Calu3 (cell line): ENCODE measurements at regions not wholly inside any gene's neighbourhood (a gene's known extent, or its start where the extent isn't known, plus 50 kb on each side); places are given as distances from the start of the nearest gene placed in this dataset.

ENCODE experiments used
- BruUV-seq: library from RNA; stranded (reverse); fragments of 400-500 nt; replicated peaks from 2 replicates; lab custom pipeline; 2021; lab: Mats Ljungman, UMichigan
- CTCF ChIA-PET: fragments of 300-600 bp; sonication (Branson Sonifier 250); formaldehyde crosslinking; loops from one replicate; lab custom pipeline; 2022; ENCODE audit warnings: antibody characterized with exemption; lab: Charles Lee
- DNase-seq: peaks from one replicate; pipeline ENCODE4 v3.0.0; 2022
- H3K27ac Mint-ChIP-seq: one replicate; pipeline ENCODE4 v1.8.0; 2022; ENCODE audit warnings: mixed read lengths; ENCODE audit not compliant: unreplicated experiment
- H3K27me3 Mint-ChIP-seq: one replicate; pipeline ENCODE4 v1.8.0; 2022; ENCODE audit warnings: mixed read lengths; ENCODE audit not compliant: unreplicated experiment
- H3K36me3 Mint-ChIP-seq: one replicate; pipeline ENCODE4 v1.8.0; 2022; ENCODE audit warnings: mild to moderate bottlenecking, moderate library complexity, mixed read lengths; ENCODE audit not compliant: insufficient read depth, unreplicated experiment
- H3K4me1 Mint-ChIP-seq: one replicate; pipeline ENCODE4 v1.8.0; 2022; ENCODE audit warnings: mild to moderate bottlenecking, low read depth, mixed read lengths; ENCODE audit not compliant: unreplicated experiment
- H3K4me3 Mint-ChIP-seq: one replicate; pipeline ENCODE4 v1.8.0; 2022; ENCODE audit warnings: mild to moderate bottlenecking, low read depth, moderate library complexity, mixed read lengths; ENCODE audit not compliant: unreplicated experiment
- H3K9me3 Mint-ChIP-seq: one replicate; pipeline ENCODE4 v1.8.0; 2022; ENCODE audit warnings: low read depth, mixed read lengths; ENCODE audit not compliant: unreplicated experiment
- intact Hi-C: fragments of 100-400 bp; cut with micrococcal nuclease; formaldehyde crosslinking; loops from one replicate; pipeline ENCODE4 v1.10.0; 2022; ENCODE audit not compliant: unreplicated experiment
- TF ChIP-seq, protein P1 (sequence below): fragments of 200-600 bp; IDR thresholded peaks from one replicate; pipeline ENCODE4 v1.8.0; 2022; ENCODE audit warnings: antibody characterized with exemption; ENCODE audit not compliant: unreplicated experiment

DNA sequence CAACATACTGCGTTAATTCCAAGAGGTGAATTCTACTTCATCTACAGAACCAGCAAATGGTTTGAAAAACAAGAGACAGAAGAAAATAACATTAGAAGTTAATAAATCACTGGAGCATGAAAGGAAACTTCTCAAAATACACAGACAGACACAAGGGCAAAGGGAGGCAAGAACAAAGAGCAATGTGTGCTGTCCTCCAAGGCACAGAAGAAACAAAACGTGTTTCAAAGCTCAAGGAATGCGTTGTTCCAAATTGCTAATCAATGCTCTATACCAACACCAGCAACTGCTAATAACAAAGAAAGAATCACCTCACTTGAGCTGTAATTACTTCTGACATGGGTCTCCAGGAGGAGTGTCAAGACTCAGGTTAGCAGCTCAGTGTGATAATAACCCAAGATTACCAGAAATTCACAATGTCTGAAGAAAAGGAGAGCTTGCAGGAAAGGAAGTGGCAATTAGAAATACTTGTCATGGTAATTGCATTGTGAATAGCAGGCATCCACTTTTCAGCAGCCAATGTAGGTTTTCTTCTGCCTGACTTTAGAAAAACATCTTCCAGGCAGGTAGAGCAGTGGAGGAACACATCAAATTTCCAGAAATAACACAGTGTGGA, 175.4 kb downstream of the SEC16B start:
- no peak overlapping the region for H3K4me3 Mint-ChIP-seq
- no peak for DNase-seq
- H3K9me3 Mint-ChIP-seq = no peaks in the 10 kb centered on the region
- no TSS peak for BruUV-seq
- intact Hi-C loops = loop anchor here (10.0 kb wide), 1 partner anchor 120 kb away; no protein-coding TSS in a partner anchor
- TF ChIP-seq, protein P1, sequence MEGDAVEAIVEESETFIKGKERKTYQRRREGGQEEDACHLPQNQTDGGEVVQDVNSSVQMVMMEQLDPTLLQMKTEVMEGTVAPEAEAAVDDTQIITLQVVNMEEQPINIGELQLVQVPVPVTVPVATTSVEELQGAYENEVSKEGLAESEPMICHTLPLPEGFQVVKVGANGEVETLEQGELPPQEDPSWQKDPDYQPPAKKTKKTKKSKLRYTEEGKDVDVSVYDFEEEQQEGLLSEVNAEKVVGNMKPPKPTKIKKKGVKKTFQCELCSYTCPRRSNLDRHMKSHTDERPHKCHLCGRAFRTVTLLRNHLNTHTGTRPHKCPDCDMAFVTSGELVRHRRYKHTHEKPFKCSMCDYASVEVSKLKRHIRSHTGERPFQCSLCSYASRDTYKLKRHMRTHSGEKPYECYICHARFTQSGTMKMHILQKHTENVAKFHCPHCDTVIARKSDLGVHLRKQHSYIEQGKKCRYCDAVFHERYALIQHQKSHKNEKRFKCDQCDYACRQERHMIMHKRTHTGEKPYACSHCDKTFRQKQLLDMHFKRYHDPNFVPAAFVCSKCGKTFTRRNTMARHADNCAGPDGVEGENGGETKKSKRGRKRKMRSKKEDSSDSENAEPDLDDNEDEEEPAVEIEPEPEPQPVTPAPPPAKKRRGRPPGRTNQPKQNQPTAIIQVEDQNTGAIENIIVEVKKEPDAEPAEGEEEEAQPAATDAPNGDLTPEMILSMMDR = no peak
- H3K36me3 Mint-ChIP-seq = no peaks in the 10 kb centered on the region
- CTCF ChIA-PET = no interaction called here
- no peaks in the 10 kb centered on the region for H3K4me1 Mint-ChIP-seq
- H3K27ac Mint-ChIP-seq = no peak overlapping the region
- H3K27me3 Mint-ChIP-seq = peaks cover 85% of the 10 kb centered on the region

DNA sequence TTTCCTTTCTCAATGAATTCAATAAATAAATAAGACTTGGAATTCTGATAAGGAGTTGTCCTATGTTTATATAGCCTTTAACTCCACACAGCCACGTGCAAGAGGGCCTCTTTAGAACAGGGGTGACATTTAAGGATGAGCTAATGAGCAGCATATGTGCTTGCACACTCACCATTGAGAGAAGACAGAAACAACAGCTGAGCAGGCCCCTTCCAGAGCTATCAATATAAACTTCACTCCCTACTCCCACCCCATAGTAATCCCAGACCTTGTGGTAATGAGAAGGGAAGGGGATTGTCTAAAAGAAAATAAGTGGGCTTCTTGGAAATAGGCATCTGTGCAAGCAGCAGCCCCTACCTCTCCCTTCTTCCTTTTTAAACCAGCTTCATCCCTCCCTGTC, 176.0 kb downstream of the SEC16B start:
- no peaks in the 10 kb centered on the region for H3K9me3 Mint-ChIP-seq
- peaks cover 79% of the 10 kb centered on the region for H3K27me3 Mint-ChIP-seq
- BruUV-seq = no TSS peak
- H3K36me3 Mint-ChIP-seq = no peaks in the 10 kb centered on the region
- H3K4me1 Mint-ChIP-seq = no peaks in the 10 kb centered on the region
- no peak overlapping the region for H3K27ac Mint-ChIP-seq
- DNase-seq = no peak
- CTCF ChIA-PET = no interaction called here
- intact Hi-C loops = loop anchor here (10.0 kb wide), 1 partner anchor 121 kb away; no protein-coding TSS in a partner anchor
- no peak overlapping the region for H3K4me3 Mint-ChIP-seq
- TF ChIP-seq, protein P1 = no peak

DNA sequence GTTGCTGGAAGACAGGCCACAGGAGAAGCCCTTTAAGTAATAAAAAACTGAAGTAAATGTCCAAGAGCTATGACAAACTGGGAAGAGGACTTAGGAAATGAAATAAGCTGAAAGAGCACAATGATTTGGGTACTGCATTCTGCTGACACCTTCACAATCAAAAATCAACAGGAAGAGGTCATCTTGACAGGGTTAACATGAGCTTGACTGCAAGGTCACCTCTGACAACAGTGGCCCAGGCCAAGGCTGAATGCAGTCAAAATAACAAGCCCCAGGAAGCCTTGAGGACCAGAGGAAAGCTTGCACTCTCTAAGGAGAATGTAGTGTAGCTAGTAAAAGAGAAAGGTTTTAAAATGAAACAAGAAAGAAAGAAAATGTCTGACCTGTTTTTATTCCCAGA, 179.3 kb downstream of the SEC16B start:
- BruUV-seq = no TSS peak

DNA sequence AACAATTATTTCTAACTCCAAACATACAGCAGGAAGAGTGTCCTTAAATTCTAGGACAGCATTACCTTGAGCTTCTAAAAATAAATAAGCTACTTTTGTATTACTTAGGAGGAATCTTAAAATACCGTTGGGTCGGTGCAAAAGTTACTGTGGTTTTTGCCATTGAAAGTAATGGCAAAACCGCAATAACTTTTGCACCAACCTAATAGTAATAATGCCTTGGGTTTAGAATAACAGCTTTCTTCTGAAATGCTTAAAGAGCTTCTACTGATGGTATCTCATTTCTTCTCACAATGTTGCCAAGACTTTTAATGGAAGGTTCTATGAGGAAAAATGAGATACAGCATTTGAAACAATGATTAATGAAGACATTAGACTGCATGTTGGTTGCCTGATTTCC, 179.9 kb downstream of the SEC16B start:
- DNase-seq = no peak
- Mint-ChIP-seq H3K36me3 (no peaks in the 10 kb centered on the region), H3K27ac (no peak overlapping the region), H3K9me3 (no peaks in the 10 kb centered on the region), H3K4me3 (no peak overlapping the region), H3K27me3 (peaks cover 71% of the 10 kb centered on the region), H3K4me1 (no peaks in the 10 kb centered on the region)
- intact Hi-C loops = loop anchor here (10.0 kb wide), 1 partner anchor 125 kb away; no protein-coding TSS in a partner anchor
- no TSS peak for BruUV-seq
- CTCF ChIA-PET = no interaction called here
- TF ChIP-seq, protein P1 = no peak

More for the DNA sequence above, 179.3 kb downstream of the SEC16B start:
- DNase-seq = no peak
- no peaks in the 10 kb centered on the region for H3K36me3 Mint-ChIP-seq
- H3K27ac Mint-ChIP-seq = no peak overlapping the region
- intact Hi-C loops = loop anchor here (10.0 kb wide), 1 partner anchor 124 kb away; no protein-coding TSS in a partner anchor
- H3K27me3 Mint-ChIP-seq = peaks cover 75% of the 10 kb centered on the region
- CTCF ChIA-PET = interaction anchor here (0.7 kb wide), 1 partner anchor 10 kb away, joined by 3 read pairs; no protein-coding TSS in a partner anchor
- no peaks in the 10 kb centered on the region for H3K4me1 Mint-ChIP-seq
- TF ChIP-seq, protein P1 = no peak
- H3K9me3 Mint-ChIP-seq = no peaks in the 10 kb centered on the region
- H3K4me3 Mint-ChIP-seq = no peak overlapping the region
